ENCODE measurements at regions not wholly inside any gene's neighbourhood (a gene's known extent, or its start where the extent isn't known, plus 50 kb on each side); places are given as distances from the start of the nearest gene placed in this dataset.
"Not testable (repeated sequence)": the region's sequence is repeated elsewhere in the genome, so short reads cannot be mapped to it uniquely, and the experiment has no call there.

- DNase-seq: no peak
These were observed 351.4 kb downstream of the ZNF326 start for GRCh38 chr1:90346349-90346748.

GRCh38 chr1:90344963-90345730 is 350.2 kb downstream of the ZNF326 start:
- no peak for DNase-seq

GRCh38 chr1:90341516-90341915 is 346.6 kb downstream of the ZNF326 start:
- DNase-seq: no peak

- DNase-seq: no peak
These were observed 345.7 kb downstream of the ZNF326 start for GRCh38 chr1:90340606-90341005.

- no peak for DNase-seq
These were observed 344.9 kb downstream of the ZNF326 start for GRCh38 chr1:90339811-90340210.

- DNase-seq: no peak
These were observed 341.8 kb downstream of the ZNF326 start for GRCh38 chr1:90336552-90337324.

- DNase-seq: no peak
These were observed 340.6 kb downstream of the ZNF326 start for GRCh38 chr1:90335558-90335957.

- no peak for DNase-seq
These were observed 339.2 kb downstream of the ZNF326 start for GRCh38 chr1:90334137-90334536.

- no peak for DNase-seq
These were observed 330.3 kb downstream of the ZNF326 start for GRCh38 chr1:90325168-90325567.

GRCh38 chr1:90322186-90322585 is 327.3 kb downstream of the ZNF326 start:
- DNase-seq: no peak

- no peak for DNase-seq
These were observed 325.0 kb downstream of the ZNF326 start for GRCh38 chr1:90319918-90320317.

- DNase-seq: no peak
These were observed 323.5 kb downstream of the ZNF326 start for GRCh38 chr1:90318431-90318830.

- DNase-seq: no peak
These were observed 322.7 kb downstream of the ZNF326 start for GRCh38 chr1:90317628-90318027.

GRCh38 chr1:90314533-90314932 is 319.6 kb downstream of the ZNF326 start:
- no peak for DNase-seq

- DNase-seq: no peak
These were observed 318.9 kb downstream of the ZNF326 start for GRCh38 chr1:90313778-90314177.

GRCh38 chr1:90309806-90310205 is 314.9 kb downstream of the ZNF326 start:
- no peak for DNase-seq

GRCh38 chr1:90308421-90308820 is 313.5 kb downstream of the ZNF326 start:
- DNase-seq: no peak

- no peak for DNase-seq
These were observed 310.7 kb downstream of the ZNF326 start for GRCh38 chr1:90305577-90305976.

- no peak for DNase-seq
These were observed 301.4 kb downstream of the ZNF326 start for GRCh38 chr1:90296327-90296726.

GRCh38 chr1:90295534-90295933 is 300.6 kb downstream of the ZNF326 start:
- no peak for DNase-seq

- no peak for DNase-seq
These were observed 296.7 kb downstream of the ZNF326 start for GRCh38 chr1:90291431-90292216.

- DNase-seq: no peak
These were observed 287.9 kb downstream of the ZNF326 start for GRCh38 chr1:90282811-90283210.

- not testable (repeated sequence) for DNase-seq
These were observed 287.0 kb downstream of the ZNF326 start for GRCh38 chr1:90281886-90282285.

- DNase-seq: no peak
These were observed 282.4 kb downstream of the ZNF326 start for GRCh38 chr1:90277270-90277669.
